ENCODE measurements at regions not wholly inside any gene's neighbourhood (a gene's known extent, or its start where the extent isn't known, plus 50 kb on each side); places are given as distances from the start of the nearest gene placed in this dataset.

GRCh38 chr10:3263747-3264146 is 91.2 kb upstream of the PITRM1 start:
- no peak for DNase-seq (ENCODE audit: extremely low read depth, low read depth)
- TF ChIP-seq CTCF (IDR thresholded peaks at IDR 0.05; ENCODE audit: low read depth, low read length) = no peak

GRCh38 chr10:3263082-3263481 is 90.5 kb upstream of the PITRM1 start:
- DNase-seq (ENCODE audit: extremely low read depth, low read depth) = no peak
- TF ChIP-seq CTCF (IDR thresholded peaks at IDR 0.05; ENCODE audit: low read depth, low read length) = no peak

GRCh38 chr10:3261921-3262320 is 89.3 kb upstream of the PITRM1 start:
- TF ChIP-seq CTCF (IDR thresholded peaks at IDR 0.05; ENCODE audit: low read depth, low read length) = no peak
- no peak for DNase-seq (ENCODE audit: extremely low read depth, low read depth)

- TF ChIP-seq CTCF (IDR thresholded peaks at IDR 0.05; ENCODE audit: low read depth, low read length) = no peak
These were observed 87.7 kb upstream of the PITRM1 start for GRCh38 chr10:3260066-3260834.

GRCh38 chr10:3259499-3259898 is 86.9 kb upstream of the PITRM1 start:
- DNase-seq (ENCODE audit: extremely low read depth, low read depth) = no peak
- no peak for TF ChIP-seq CTCF (IDR thresholded peaks at IDR 0.05; ENCODE audit: low read depth, low read length)

More at GRCh38 chr10:3260066-3260834, 87.7 kb upstream of the PITRM1 start:
- no peak for DNase-seq (ENCODE audit: extremely low read depth, low read depth)

GRCh38 chr10:3258394-3258793 is 85.8 kb upstream of the PITRM1 start:
- no peak for TF ChIP-seq CTCF (IDR thresholded peaks at IDR 0.05; ENCODE audit: low read depth, low read length)
- no peak for DNase-seq (ENCODE audit: extremely low read depth, low read depth)

- no peak for TF ChIP-seq CTCF (IDR thresholded peaks at IDR 0.05; ENCODE audit: low read depth, low read length)
- no peak for DNase-seq (ENCODE audit: extremely low read depth, low read depth)
These were observed 83.0 kb upstream of the PITRM1 start for GRCh38 chr10:3255616-3256015.
